NCI-H460 (cell line): ENCODE measurements at regions not wholly inside any gene's neighbourhood (a gene's known extent, or its start where the extent isn't known, plus 50 kb on each side); places are given as distances from the start of the nearest gene placed in this dataset.

Experiments
- DNase-seq: peaks from one replicate; pipeline ENCODE4 v3.0.0-alpha.2; 2016; ENCODE audit warnings: low read depth; ENCODE audit errors: extremely low read depth

GRCh38 chr14:101198398-101199027 lies 295.0 kb upstream of the RTL1 start:
- DNase-seq = no peak

GRCh38 chr14:101199028-101199770 lies 295.7 kb upstream of the RTL1 start:
- no peak for DNase-seq

- DNase-seq = no peak
These were observed 296.6 kb upstream of the RTL1 start for GRCh38 chr14:101200008-101200649.

GRCh38 chr14:101200650-101201516 lies 297.4 kb upstream of the RTL1 start:
- no peak for DNase-seq

- DNase-seq = no peak
These were observed 298.1 kb upstream of the RTL1 start for GRCh38 chr14:101201535-101202151.

- DNase-seq = no peak
These were observed 299.3 kb upstream of the RTL1 start for GRCh38 chr14:101202627-101203404.

- DNase-seq = no peak
These were observed 303.0 kb upstream of the RTL1 start for GRCh38 chr14:101206556-101206955.

- no peak for DNase-seq
These were observed 303.5 kb upstream of the RTL1 start for GRCh38 chr14:101207041-101207440.

- DNase-seq = no peak
These were observed 304.4 kb upstream of the RTL1 start for GRCh38 chr14:101207897-101208296.

GRCh38 chr14:101209594-101209993 lies 306.1 kb upstream of the RTL1 start:
- no peak for DNase-seq

- DNase-seq = no peak
These were observed 311.7 kb upstream of the RTL1 start for GRCh38 chr14:101215266-101215665.

GRCh38 chr14:101215927-101216326 lies 312.4 kb upstream of the RTL1 start:
- DNase-seq = no peak

- no peak for DNase-seq
These were observed 313.0 kb upstream of the RTL1 start for GRCh38 chr14:101216366-101217079.

GRCh38 chr14:101217080-101217463 lies 313.6 kb upstream of the RTL1 start:
- DNase-seq = no peak

GRCh38 chr14:101217616-101218371 lies 314.3 kb upstream of the RTL1 start:
- DNase-seq = no peak

GRCh38 chr14:101219896-101220703 lies 316.6 kb upstream of the RTL1 start:
- DNase-seq = no peak

GRCh38 chr14:101220921-101221510 lies 317.5 kb upstream of the RTL1 start:
- no peak for DNase-seq
